ENCODE measurements at regions not wholly inside any gene's neighbourhood (a gene's known extent, or its start where the extent isn't known, plus 50 kb on each side); places are given as distances from the start of the nearest gene placed in this dataset.

GRCh38 chrX:46179748-46180147, 365.5 kb downstream of the ZNF674 start:
- TF ChIP-seq CTCF (IDR thresholded peaks at IDR 0.05) (no peak), POLR2A (IDR thresholded peaks at IDR 0.05) (no peak)
